Fibroblast of the aortic adventitia (primary cell): ENCODE measurements at regions not wholly inside any gene's neighbourhood (a gene's known extent, or its start where the extent isn't known, plus 50 kb on each side); places are given as distances from the start of the nearest gene placed in this dataset.

ENCODE experiments used
- DNase-seq: peaks from one replicate; pipeline ENCODE4 v3.0.0-alpha.2; 2010; ENCODE audit warnings: low read depth
- H3K4me3 ChIP-seq: 2 replicates; pipeline ENCODE4 v1.5.1; 2011; ENCODE audit warnings: low read depth, mild to moderate bottlenecking, control low read depth, low read length, moderate library complexity
- CTCF ChIP-seq: IDR thresholded peaks from 2 replicates; pipeline ENCODE4 v1.5.1; 2011; ENCODE audit warnings: mild to moderate bottlenecking, low read length, control low read depth, inconsistent platforms; ENCODE audit not compliant: insufficient read depth

GRCh38 chr7:68438811-68439210 lies 1159.5 kb upstream of the AUTS2 start:
- TF ChIP-seq CTCF, result no peak
- no peak for DNase-seq
- H3K4me3 ChIP-seq, result no peak overlapping the region

- no peak for DNase-seq
- TF ChIP-seq CTCF, result no peak
Observed at GRCh38 chr7:68439897-68440296, 1158.4 kb upstream of the AUTS2 start.

GRCh38 chr7:68440866-68441265 lies 1157.4 kb upstream of the AUTS2 start:
- no peak for DNase-seq
- TF ChIP-seq CTCF, result no peak
- H3K4me3 ChIP-seq, result no peak overlapping the region

More at GRCh38 chr7:68439897-68440296, 1158.4 kb upstream of the AUTS2 start:
- no peak overlapping the region for H3K4me3 ChIP-seq

- no peak for TF ChIP-seq CTCF
- DNase-seq, result no peak
- no peak overlapping the region for H3K4me3 ChIP-seq
Observed at GRCh38 chr7:68441645-68442044, 1156.6 kb upstream of the AUTS2 start.

GRCh38 chr7:68442931-68443631 lies 1155.2 kb upstream of the AUTS2 start:
- DNase-seq, result no peak
- H3K4me3 ChIP-seq, result no peak overlapping the region
- TF ChIP-seq CTCF, result no peak

GRCh38 chr7:68444042-68444441 lies 1154.2 kb upstream of the AUTS2 start:
- TF ChIP-seq CTCF, result no peak
- H3K4me3 ChIP-seq, result no peak overlapping the region
- no peak for DNase-seq

- H3K4me3 ChIP-seq, result no peak overlapping the region
- DNase-seq, result no peak
- no peak for TF ChIP-seq CTCF
Observed at GRCh38 chr7:68444956-68445355, 1153.3 kb upstream of the AUTS2 start.
